ENCODE measurements at regions not wholly inside any gene's neighbourhood (a gene's known extent, or its start where the extent isn't known, plus 50 kb on each side); places are given as distances from the start of the nearest gene placed in this dataset.
"Not testable (repeated sequence)": the region's sequence is repeated elsewhere in the genome, so short reads cannot be mapped to it uniquely, and the experiment has no call there.

DNA sequence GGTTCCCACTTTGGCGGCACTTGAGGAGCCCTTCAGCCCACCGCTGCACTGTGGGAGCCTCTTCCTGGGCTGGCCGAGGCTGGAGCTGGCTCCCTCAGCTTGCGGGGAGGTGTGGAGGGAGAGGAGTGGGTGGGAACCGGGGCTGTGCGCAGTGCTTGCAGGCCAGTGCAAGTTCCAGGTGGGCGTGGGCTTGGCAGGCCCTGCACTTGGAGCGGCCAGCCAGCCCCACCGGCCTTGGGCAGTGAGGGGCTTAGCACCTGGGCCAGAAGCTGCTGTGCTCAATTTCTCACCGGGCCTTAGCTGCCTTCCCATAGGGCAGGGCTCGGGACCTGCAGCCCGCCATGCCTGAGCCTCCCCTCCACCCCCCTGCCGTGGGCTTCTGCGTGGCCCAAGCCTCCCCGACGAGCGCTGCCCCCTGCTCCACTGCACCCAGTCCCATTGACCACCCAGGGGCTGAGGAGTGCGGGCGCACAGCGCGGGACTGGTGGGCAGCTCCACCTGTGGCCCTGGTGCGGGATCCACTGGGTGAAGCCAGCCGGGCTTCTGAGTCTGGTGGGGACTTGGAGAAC, 474.3 kb downstream of the MID1IP1 start:
- Histone ChIP-seq H2AK5ac (ENCODE audit: low read length, severe bottlenecking) (no peak overlapping the region), H3K4me1 (ENCODE audit: control insufficient read depth, insufficient read depth, low read depth, low read length) (no peaks in the 10 kb centered on the region), H3K27ac (ENCODE audit: low read length, poor library complexity, severe bottlenecking) (no peak overlapping the region), H3K79me1 (replicated peaks; ENCODE audit: low read length, poor library complexity, severe bottlenecking) (no peaks in the 10 kb centered on the region), H4K91ac (ENCODE audit: low read length) (no peak overlapping the region), H2BK120ac (ENCODE audit: low read depth, low read length) (no peak overlapping the region), H3K23ac (ENCODE audit: low read length in 2 of 2) (no peak overlapping the region), H2AFZ (ENCODE audit: low read depth, low read length) (no peak overlapping the region), H3K4me3 (ENCODE audit: insufficient read depth in 1 of 2, low read depth in 1 of 2, low read length in 2 of 2) (no peak overlapping the region), H3K36me3 (ENCODE audit: control insufficient read depth in 1 of 2, insufficient read depth in 2 of 2, low read depth in 1 of 2, low read length in 2 of 2) (no peaks in the 10 kb centered on the region), H3K27me3 (ENCODE audit: control insufficient read depth in 1 of 2, insufficient read depth in 1 of 2, low read length in 2 of 2) (no peaks in the 10 kb centered on the region), H3K14ac (ENCODE audit: low read length in 2 of 2) (no peak overlapping the region), H3K9ac (ENCODE audit: low read length) (no peak overlapping the region), H3K4ac (ENCODE audit: low read depth in 1 of 2, low read length in 2 of 2) (no peak overlapping the region), H2BK15ac (ENCODE audit: low read depth, poor library complexity, severe bottlenecking) (no peak overlapping the region), H2BK5ac (ENCODE audit: low read depth, low read length, poor library complexity, severe bottlenecking) (no peak overlapping the region), H2BK12ac (ENCODE audit: low read length in 2 of 2) (no peak overlapping the region), H4K8ac (ENCODE audit: low read length) (no peak overlapping the region), H3K4me2 (ENCODE audit: low read length, poor library complexity, severe bottlenecking) (no peak overlapping the region), H3K9me3 (ENCODE audit: control insufficient read depth, low read length) (peaks cover 3% of the 10 kb centered on the region), H3K18ac (ENCODE audit: low read depth in 1 of 2, low read length in 2 of 2) (no peak overlapping the region)
- 93% methylated on average over 7 of the region's 23 CpGs for WGBS
- no peak for DNase-seq

DNA sequence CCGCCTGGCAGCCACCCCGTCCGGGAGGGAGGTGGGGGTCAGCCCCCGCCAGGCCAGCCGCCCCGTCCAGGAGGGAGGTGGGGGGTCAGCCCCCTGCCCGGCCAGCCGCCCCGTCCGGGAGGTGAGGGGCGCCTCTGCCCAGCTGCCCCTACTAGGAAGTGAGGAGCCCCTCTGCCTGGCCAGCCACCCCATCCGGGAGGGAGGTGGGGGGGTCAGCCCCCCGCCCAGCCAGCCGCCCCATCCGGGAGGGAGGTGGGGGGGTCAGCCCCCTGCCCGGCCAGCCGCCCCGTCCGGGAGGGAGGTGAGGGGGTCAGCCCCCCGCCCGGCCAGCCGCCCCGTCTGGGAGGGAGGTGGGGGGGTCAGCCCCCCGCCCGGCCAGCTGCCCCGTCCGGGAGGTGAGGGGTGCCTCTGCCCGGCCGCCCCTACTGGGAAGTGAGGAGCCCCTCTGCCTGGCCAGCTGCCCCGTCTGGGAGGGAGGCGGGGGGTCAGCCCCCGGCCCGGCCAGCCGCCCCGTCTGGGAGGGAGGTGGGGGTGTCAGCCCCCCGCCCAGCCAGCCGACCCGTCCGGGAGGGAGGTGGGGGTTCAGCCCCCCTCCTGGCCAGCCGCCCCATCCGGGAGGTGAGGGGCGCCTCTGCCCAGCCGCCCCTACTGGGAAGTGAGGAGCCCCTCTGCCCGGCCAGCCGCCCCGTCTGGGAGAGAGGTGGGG, 476.6 kb downstream of the MID1IP1 start:
- not testable (repeated sequence) for H2BK15ac ChIP-seq (ENCODE audit: low read depth, poor library complexity, severe bottlenecking); H2BK5ac ChIP-seq (ENCODE audit: low read depth, low read length, poor library complexity, severe bottlenecking); H4K91ac ChIP-seq (ENCODE audit: low read length); H3K27me3 ChIP-seq (ENCODE audit: control insufficient read depth in 1 of 2, insufficient read depth in 1 of 2, low read length in 2 of 2); H3K4ac ChIP-seq (ENCODE audit: low read depth in 1 of 2, low read length in 2 of 2); DNase-seq; H3K36me3 ChIP-seq (ENCODE audit: control insufficient read depth in 1 of 2, insufficient read depth in 2 of 2, low read depth in 1 of 2, low read length in 2 of 2); H3K14ac ChIP-seq (ENCODE audit: low read length in 2 of 2); H3K27ac ChIP-seq (ENCODE audit: low read length, poor library complexity, severe bottlenecking); H2BK120ac ChIP-seq (ENCODE audit: low read depth, low read length); H4K8ac ChIP-seq (ENCODE audit: low read length); H2AFZ ChIP-seq (ENCODE audit: low read depth, low read length); H3K79me1 ChIP-seq (replicated peaks; ENCODE audit: low read length, poor library complexity, severe bottlenecking); H3K4me3 ChIP-seq (ENCODE audit: insufficient read depth in 1 of 2, low read depth in 1 of 2, low read length in 2 of 2); H3K9ac ChIP-seq (ENCODE audit: low read length); H2BK12ac ChIP-seq (ENCODE audit: low read length in 2 of 2); H3K23ac ChIP-seq (ENCODE audit: low read length in 2 of 2); H3K18ac ChIP-seq (ENCODE audit: low read depth in 1 of 2, low read length in 2 of 2); H2AK5ac ChIP-seq (ENCODE audit: low read length, severe bottlenecking); H3K4me2 ChIP-seq (ENCODE audit: low read length, poor library complexity, severe bottlenecking); H3K4me1 ChIP-seq (ENCODE audit: control insufficient read depth, insufficient read depth, low read depth, low read length)
- 91% methylated on average over 7 of the region's 46 CpGs for WGBS
- peaks cover 19% of the 10 kb centered on the region for H3K9me3 ChIP-seq (ENCODE audit: control insufficient read depth, low read length)

DNA sequence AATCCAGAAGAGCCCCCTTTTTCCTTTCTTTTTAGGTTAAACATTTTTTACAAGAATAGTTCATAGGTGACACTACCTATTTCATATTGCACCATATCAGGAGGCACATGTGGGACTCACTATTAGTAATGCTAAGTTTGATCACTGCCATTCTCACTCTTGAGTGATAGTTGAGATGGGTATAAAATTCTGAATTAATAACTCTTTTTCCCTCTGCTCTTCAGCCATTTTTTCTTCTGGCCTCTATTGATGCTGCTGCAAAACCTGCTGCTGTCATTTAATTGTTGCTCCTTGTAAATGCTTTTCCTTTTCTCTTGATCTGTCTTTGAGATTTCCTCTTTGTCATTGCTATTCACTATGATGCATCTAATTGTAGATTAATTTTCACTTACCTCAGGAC, 482.0 kb downstream of the MID1IP1 start:
- H3K79me1 ChIP-seq (replicated peaks; ENCODE audit: low read length, poor library complexity, severe bottlenecking), result no peaks in the 10 kb centered on the region
- no peak overlapping the region for H2AK5ac ChIP-seq (ENCODE audit: low read length, severe bottlenecking)
- no peak overlapping the region for H4K91ac ChIP-seq (ENCODE audit: low read length)
- no peak overlapping the region for H2BK15ac ChIP-seq (ENCODE audit: low read depth, poor library complexity, severe bottlenecking)
- no peak overlapping the region for H2BK5ac ChIP-seq (ENCODE audit: low read depth, low read length, poor library complexity, severe bottlenecking)
- no peak overlapping the region for H3K9ac ChIP-seq (ENCODE audit: low read length)
- no peak overlapping the region for H3K4me3 ChIP-seq (ENCODE audit: insufficient read depth in 1 of 2, low read depth in 1 of 2, low read length in 2 of 2)
- H2BK120ac ChIP-seq (ENCODE audit: low read depth, low read length), result no peak overlapping the region
- H3K36me3 ChIP-seq (ENCODE audit: control insufficient read depth in 1 of 2, insufficient read depth in 2 of 2, low read depth in 1 of 2, low read length in 2 of 2), result no peaks in the 10 kb centered on the region
- no peak overlapping the region for H3K4ac ChIP-seq (ENCODE audit: low read depth in 1 of 2, low read length in 2 of 2)
- no peak overlapping the region for H3K27ac ChIP-seq (ENCODE audit: low read length, poor library complexity, severe bottlenecking)
- H3K9me3 ChIP-seq (ENCODE audit: control insufficient read depth, low read length), result peaks cover 54% of the 10 kb centered on the region
- no peak overlapping the region for H2BK12ac ChIP-seq (ENCODE audit: low read length in 2 of 2)
- no peak overlapping the region for H3K14ac ChIP-seq (ENCODE audit: low read length in 2 of 2)
- peaks cover 0 to 17% of the 10 kb centered on the region in 2 experiments for H3K27me3 ChIP-seq (ENCODE audit: control insufficient read depth in 1 of 2, insufficient read depth in 1 of 2, low read length in 2 of 2)
- no peak overlapping the region for H3K4me2 ChIP-seq (ENCODE audit: low read length, poor library complexity, severe bottlenecking)
- H3K4me1 ChIP-seq (ENCODE audit: control insufficient read depth, insufficient read depth, low read depth, low read length), result no peaks in the 10 kb centered on the region
- DNase-seq, result no peak
- H3K23ac ChIP-seq (ENCODE audit: low read length in 2 of 2), result no peak overlapping the region
- H3K18ac ChIP-seq (ENCODE audit: low read depth in 1 of 2, low read length in 2 of 2), result no peak overlapping the region
- H2AFZ ChIP-seq (ENCODE audit: low read depth, low read length), result no peak overlapping the region
- no peak overlapping the region for H4K8ac ChIP-seq (ENCODE audit: low read length)

DNA sequence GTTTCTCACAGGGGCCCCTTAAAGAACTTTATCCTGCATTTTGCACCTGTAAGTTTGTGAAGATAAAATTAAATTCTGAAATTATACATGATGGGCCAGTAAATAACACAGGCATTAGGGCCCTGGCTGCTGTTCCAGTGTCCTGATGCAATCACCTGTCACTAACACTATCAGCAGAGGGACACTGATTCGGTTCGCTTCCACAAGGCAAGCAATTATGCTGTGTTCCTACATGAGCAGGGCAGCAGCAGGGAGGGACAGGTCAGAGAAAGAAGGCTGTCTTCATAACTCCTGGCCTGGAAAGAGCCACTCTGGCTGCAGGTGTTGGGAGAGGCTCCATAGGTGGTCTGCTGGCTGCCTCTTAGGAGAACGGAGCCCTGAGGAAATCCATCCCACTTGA, 487.3 kb downstream of the MID1IP1 start:
- no peak overlapping the region for H3K4me3 ChIP-seq (ENCODE audit: insufficient read depth in 1 of 2, low read depth in 1 of 2, low read length in 2 of 2)
- no peaks in the 10 kb centered on the region for H3K79me1 ChIP-seq (replicated peaks; ENCODE audit: low read length, poor library complexity, severe bottlenecking)
- no peaks in the 10 kb centered on the region for H3K36me3 ChIP-seq (ENCODE audit: control insufficient read depth in 1 of 2, insufficient read depth in 2 of 2, low read depth in 1 of 2, low read length in 2 of 2)
- H3K18ac ChIP-seq (ENCODE audit: low read depth in 1 of 2, low read length in 2 of 2), result no peak overlapping the region
- no peaks in the 10 kb centered on the region for H3K4me1 ChIP-seq (ENCODE audit: control insufficient read depth, insufficient read depth, low read depth, low read length)
- no peak overlapping the region for H3K23ac ChIP-seq (ENCODE audit: low read length in 2 of 2)
- H3K4ac ChIP-seq (ENCODE audit: low read depth in 1 of 2, low read length in 2 of 2), result no peak overlapping the region
- H2BK12ac ChIP-seq (ENCODE audit: low read length in 2 of 2), result no peak overlapping the region
- H4K91ac ChIP-seq (ENCODE audit: low read length), result no peak overlapping the region
- WGBS, result no CpG with 5 or more reads among the region's 3 CpGs
- H3K14ac ChIP-seq (ENCODE audit: low read length in 2 of 2), result no peak overlapping the region
- H3K4me2 ChIP-seq (ENCODE audit: low read length, poor library complexity, severe bottlenecking), result no peak overlapping the region
- no peak overlapping the region for H2BK120ac ChIP-seq (ENCODE audit: low read depth, low read length)
- H3K27ac ChIP-seq (ENCODE audit: low read length, poor library complexity, severe bottlenecking), result no peak overlapping the region
- DNase-seq, result no peak
- no peak overlapping the region for H4K8ac ChIP-seq (ENCODE audit: low read length)
- no peak overlapping the region for H2AFZ ChIP-seq (ENCODE audit: low read depth, low read length)
- H3K9me3 ChIP-seq (ENCODE audit: control insufficient read depth, low read length), result peaks cover 30% of the 10 kb centered on the region
- no peak overlapping the region for H2BK5ac ChIP-seq (ENCODE audit: low read depth, low read length, poor library complexity, severe bottlenecking)
- no peak overlapping the region for H2BK15ac ChIP-seq (ENCODE audit: low read depth, poor library complexity, severe bottlenecking)
- H3K27me3 ChIP-seq (ENCODE audit: control insufficient read depth in 1 of 2, insufficient read depth in 1 of 2, low read length in 2 of 2), result peaks cover 0 to 41% of the 10 kb centered on the region in 2 experiments
- H2AK5ac ChIP-seq (ENCODE audit: low read length, severe bottlenecking), result no peak overlapping the region
- H3K9ac ChIP-seq (ENCODE audit: low read length), result no peak overlapping the region
